ENCODE measurements at regions not wholly inside any gene's neighbourhood (a gene's known extent, or its start where the extent isn't known, plus 50 kb on each side); places are given as distances from the start of the nearest gene placed in this dataset.

- no peak overlapping the region for H3K4me3 ChIP-seq (ENCODE audit: low read depth, low read length)
Observed at GRCh38 chr2:144137705-144138428, 382.1 kb downstream of the ZEB2 start.

GRCh38 chr2:144137272-144137671 lies 382.6 kb downstream of the ZEB2 start:
- TF ChIP-seq CTCF (IDR thresholded peaks at IDR 0.05; ENCODE audit: insufficient read depth, low read depth, low read length): no peak
- DNase-seq (ENCODE audit: low read depth): no peak
- H3K4me3 ChIP-seq (ENCODE audit: low read depth, low read length): no peak overlapping the region

More at GRCh38 chr2:144137705-144138428, 382.1 kb downstream of the ZEB2 start:
- no peak for TF ChIP-seq CTCF (IDR thresholded peaks at IDR 0.05; ENCODE audit: insufficient read depth, low read depth, low read length)
- no peak for DNase-seq (ENCODE audit: low read depth)

GRCh38 chr2:144136297-144137010 lies 383.5 kb downstream of the ZEB2 start:
- no peak for DNase-seq (ENCODE audit: low read depth)
- no peak for TF ChIP-seq CTCF (IDR thresholded peaks at IDR 0.05; ENCODE audit: insufficient read depth, low read depth, low read length)
- H3K4me3 ChIP-seq (ENCODE audit: low read depth, low read length): no peak overlapping the region

GRCh38 chr2:144133936-144134665 lies 385.8 kb downstream of the ZEB2 start:
- TF ChIP-seq CTCF (IDR thresholded peaks at IDR 0.05; ENCODE audit: insufficient read depth, low read depth, low read length): no peak
- no peak overlapping the region for H3K4me3 ChIP-seq (ENCODE audit: low read depth, low read length)
- no peak for DNase-seq (ENCODE audit: low read depth)

GRCh38 chr2:144132357-144132756 lies 387.6 kb downstream of the ZEB2 start:
- H3K4me3 ChIP-seq (ENCODE audit: low read depth, low read length): no peak overlapping the region
- peak; percentile 67 for DNase-seq (ENCODE audit: low read depth)
- TF ChIP-seq CTCF (IDR thresholded peaks at IDR 0.05; ENCODE audit: insufficient read depth, low read depth, low read length): no peak

- no peak overlapping the region for H3K4me3 ChIP-seq (ENCODE audit: low read depth, low read length)
- peak; percentile 45 for DNase-seq (ENCODE audit: low read depth)
- TF ChIP-seq CTCF (IDR thresholded peaks at IDR 0.05; ENCODE audit: insufficient read depth, low read depth, low read length): no peak
Observed at GRCh38 chr2:144131042-144131441, 388.9 kb downstream of the ZEB2 start.

Data from fibroblast of villous mesenchyme (primary cell).